GM18858 (cell line): ENCODE measurements at regions not wholly inside any gene's neighbourhood (a gene's known extent, or its start where the extent isn't known, plus 50 kb on each side); places are given as distances from the start of the nearest gene placed in this dataset.

Experiments used
- ATAC-seq: cut with Tn5 transposase; IDR thresholded peaks from one replicate; pipeline ENCODE4 v1.9.1; 2021; ENCODE audit not compliant: unreplicated experiment

DNA sequence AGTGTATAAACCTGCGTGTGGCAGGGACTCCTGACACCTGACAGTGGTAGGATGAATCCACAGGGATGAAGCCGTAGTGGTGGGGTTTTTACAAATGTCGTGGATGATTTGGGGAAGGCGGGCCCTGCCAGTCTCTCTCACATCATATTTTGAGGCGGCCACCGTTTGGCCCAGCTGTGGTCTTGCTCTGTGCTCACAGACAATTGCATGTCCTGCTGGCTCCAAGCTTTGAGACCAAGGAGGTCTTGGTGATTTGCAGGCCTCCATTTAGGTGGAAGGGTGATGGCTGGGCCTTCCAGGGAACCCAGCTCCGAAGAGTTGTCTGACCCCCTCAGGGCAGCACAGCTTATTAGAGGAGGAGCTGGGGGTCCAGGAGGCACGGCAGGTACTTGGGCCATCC, 151.1 kb upstream of the SHH start:
- no peak for ATAC-seq

DNA sequence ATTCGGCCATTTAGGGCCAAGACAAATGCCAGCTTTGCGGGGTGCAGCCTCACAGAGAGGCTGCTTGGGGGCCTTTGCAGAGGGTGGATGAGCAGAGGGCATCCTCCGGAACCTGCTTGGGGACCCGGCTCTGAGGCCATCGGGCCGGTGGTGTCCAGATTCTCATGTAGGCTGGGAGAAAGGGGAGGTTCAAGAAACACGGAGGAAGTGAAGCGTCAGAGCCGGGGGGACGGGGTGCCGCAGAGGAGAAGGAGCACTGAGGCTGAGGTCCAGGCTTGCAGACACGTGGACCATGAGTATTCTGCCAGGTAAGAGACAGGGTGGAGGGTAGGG, 150.7 kb upstream of the SHH start:
- ATAC-seq, result no peak

DNA sequence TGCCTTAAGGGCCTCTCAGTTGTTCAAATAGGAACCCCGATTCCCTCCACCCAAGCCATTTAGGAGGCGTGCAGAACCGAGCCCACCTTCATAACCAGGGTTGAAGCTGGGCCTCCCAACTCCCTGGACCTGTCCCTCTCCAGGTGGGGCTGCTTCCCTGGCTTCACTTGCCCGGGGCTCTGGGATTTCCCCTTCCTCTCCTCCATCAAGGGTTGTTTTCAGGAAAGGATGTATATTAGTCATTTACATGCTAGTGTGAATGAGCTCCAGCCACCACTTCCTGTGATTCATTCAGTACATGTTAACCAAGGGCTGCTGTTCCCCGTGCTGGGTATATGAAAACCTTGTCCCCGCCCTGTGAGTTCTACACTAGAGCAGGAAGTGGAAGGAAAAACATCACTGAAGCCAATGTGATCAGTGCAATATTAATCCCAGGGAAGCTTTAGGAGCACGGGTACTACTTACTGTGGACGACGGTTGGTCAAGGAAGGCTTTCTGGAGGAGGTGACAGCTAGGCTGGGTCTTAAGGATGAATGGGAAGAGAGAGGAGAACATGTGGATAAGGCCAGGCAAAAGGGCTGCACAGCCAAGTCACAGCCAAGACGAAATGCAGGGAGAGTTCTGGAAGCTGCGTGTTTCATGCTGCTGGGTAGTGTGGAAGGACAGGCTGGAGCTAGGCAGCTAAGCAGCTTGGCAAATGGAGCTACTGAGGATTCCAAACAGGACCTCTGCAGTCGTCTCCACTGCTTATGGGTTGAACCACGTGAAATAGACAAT, 150.1 kb upstream of the SHH start:
- ATAC-seq, result no peak

DNA sequence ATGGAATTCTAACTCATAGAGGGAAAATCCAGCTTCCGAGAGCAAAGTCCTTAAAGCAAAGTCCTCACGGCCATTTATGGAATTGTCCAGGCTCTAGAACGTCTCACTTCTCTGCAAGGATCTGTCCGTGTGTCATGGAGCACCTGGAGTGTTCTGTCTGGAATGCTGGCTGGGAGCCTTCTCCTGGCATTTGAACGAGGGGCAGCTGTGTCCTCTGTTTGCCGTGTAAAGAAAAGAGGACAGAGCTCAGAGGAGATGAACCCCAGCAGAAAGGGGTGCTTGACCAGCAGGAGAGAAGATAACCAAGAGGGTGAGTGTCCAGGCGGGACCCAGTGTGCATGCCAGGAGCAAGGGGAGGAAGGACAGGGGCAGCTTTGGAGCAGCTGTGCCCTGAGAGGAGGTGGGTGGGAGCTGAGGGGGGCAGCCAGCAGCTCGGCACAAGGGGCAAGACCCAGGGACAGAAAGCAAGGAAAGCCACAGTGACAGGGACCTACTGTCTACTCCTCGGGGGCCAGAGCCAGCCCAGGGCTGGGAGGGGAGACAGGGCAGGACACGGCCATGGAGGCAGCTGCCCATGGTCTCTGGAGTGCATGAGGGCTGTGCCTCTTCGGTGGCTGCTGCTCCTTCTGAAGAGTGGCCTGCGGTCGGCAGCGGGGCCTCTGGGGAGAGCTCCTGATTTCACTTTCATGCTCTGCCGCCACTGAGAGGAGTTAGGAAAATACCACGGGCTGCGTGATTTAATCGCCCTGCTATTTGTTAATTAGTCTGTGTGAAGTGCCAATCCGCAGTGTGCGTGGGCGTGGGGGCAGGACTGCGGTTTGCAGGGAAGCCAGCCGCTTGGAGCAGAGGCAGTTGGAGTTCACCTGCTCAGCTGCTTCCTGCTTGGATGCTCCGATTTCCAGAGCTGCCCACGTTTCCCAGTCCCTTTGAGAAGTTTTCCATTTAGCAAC, 149.3 kb upstream of the SHH start:
- no peak for ATAC-seq

GRCh38 chr7:155959894-155960293, 147.6 kb upstream of the SHH start:
- ATAC-seq, result no peak

GRCh38 chr7:155956977-155957376, 144.7 kb upstream of the SHH start:
- ATAC-seq, result no peak

DNA sequence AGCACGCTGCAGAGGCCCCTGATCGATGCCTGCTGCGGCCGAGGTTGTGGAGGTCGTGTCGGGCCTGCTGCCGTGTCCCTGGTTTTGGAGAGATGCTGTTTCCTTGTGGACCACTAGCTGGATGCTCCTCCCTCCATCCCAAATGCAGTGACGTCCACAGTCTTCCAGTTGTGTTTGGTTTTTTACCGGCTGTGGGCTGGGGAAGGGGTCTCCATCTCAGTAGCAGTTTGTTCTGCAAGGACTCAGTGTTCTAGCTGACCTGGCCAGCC, 143.0 kb upstream of the SHH start:
- no peak for ATAC-seq

DNA sequence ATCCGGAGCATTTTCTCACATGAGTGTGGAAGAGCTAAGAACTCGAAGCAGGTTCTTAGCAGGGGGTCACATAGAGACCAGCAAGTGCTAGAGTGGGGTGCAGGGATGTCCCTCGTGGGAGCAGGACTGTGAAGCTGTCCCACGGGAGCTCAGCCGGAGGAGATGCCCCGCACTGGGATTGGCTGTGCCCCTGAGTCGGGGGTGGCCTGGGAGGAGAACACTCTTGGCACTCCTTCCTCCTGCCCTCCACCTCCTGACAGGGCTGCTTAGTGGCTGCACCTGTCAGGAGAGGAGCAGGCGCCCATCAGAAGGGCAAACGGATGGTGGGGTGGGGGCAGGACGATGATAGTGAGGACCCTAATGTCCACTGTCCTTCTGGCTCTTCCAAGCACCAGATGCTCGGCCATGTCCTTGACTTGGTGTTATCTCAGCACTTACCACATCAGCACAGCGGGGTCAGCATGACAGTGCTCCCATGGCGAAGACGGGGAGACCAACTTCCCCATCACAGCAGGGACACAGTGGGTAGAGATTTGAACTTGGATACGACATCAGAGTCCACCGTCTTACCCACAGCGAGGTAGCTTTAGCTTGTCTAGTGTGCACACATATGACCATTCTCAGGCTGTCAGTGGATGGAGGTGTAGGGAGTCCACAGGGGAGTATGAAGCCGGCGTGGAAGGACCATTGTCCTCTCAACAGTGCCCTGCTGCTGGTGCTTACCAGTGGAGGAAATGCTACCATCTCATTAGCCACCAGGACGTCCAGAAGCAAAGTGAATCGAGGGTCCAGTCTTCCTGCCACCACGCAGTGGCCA, 142.5 kb upstream of the SHH start:
- no peak for ATAC-seq

GRCh38 chr7:155953781-155954549, 141.7 kb upstream of the SHH start:
- ATAC-seq, result no peak

- no peak for ATAC-seq
Observed at GRCh38 chr7:155953501-155953778, 141.2 kb upstream of the SHH start.

DNA sequence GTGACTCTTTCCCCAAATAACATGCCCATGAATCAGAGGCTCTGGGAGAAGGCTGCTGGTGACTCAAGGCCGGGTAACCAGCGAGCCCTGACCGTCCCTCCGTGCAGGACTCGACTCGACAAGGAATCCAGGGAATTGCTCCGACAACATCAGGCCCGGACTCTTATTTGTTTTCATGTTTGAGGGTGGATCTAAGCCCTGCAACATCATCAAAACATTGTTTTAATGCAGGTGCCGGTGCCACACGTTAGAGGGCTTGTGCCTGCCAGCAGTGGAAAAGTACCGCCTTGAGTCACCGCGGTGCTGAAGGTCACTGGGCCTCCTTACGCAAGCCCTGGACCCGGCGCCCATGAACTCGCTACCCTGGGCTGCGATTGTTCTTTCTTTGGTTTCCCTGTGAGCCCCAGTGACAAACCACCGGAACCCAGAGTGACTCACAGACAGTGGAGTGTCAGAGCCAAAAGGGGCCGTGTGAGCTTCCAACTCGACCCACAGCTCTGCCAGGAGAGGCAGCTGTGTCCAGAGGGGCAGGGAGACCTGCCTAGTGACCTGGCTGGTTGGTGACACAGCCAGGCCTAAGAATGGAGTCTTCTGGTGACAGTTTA, 139.4 kb upstream of the SHH start:
- no peak for ATAC-seq

GRCh38 chr7:155950898-155951553, 138.8 kb upstream of the SHH start:
- ATAC-seq, result no peak

GRCh38 chr7:155948845-155949244, 136.6 kb upstream of the SHH start:
- ATAC-seq, result no peak

- ATAC-seq, result no peak
Observed at GRCh38 chr7:155948423-155948822, 136.2 kb upstream of the SHH start.

DNA sequence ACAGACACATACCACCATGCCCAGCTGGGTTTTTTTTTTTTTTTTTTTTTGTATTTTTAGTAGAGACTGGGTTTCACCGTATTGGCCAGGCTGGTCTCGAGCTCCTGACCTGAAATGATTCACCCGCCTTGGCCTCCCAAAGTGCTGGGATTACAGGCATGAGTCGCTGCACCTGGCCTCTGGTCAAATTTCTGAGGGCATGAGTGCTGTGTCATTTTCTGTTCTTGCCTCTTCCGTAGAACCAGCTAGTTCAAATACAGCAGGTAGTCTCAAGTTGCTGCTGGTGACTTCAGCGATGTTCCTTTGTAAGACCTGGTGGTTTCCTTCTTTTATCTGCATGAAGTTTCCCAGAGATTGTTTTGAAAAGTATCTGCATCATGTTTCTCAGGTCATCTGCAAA, 134.8 kb upstream of the SHH start:
- no peak for ATAC-seq

- no peak for ATAC-seq
Observed at GRCh38 chr7:155945670-155946325, 133.5 kb upstream of the SHH start.

DNA sequence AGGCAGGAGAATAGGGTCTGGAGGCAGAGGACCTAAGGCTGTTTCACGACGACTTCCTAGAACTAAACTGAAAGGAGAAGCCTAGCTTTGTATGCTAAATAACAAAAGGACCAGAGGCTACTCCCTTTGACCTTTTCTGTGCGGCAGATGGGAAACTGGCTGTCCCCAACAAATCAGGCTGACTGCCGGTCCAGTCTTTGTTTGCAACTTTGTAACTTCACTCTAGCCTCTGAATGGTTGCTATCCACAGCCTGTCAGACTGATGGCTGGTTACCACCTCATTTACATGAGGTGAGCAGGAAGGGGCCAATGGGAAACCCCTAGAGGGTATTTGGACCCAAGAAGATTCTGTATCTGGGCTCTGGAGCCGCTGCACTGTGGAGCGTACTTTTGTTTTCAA, 132.6 kb upstream of the SHH start:
- ATAC-seq, result no peak

DNA sequence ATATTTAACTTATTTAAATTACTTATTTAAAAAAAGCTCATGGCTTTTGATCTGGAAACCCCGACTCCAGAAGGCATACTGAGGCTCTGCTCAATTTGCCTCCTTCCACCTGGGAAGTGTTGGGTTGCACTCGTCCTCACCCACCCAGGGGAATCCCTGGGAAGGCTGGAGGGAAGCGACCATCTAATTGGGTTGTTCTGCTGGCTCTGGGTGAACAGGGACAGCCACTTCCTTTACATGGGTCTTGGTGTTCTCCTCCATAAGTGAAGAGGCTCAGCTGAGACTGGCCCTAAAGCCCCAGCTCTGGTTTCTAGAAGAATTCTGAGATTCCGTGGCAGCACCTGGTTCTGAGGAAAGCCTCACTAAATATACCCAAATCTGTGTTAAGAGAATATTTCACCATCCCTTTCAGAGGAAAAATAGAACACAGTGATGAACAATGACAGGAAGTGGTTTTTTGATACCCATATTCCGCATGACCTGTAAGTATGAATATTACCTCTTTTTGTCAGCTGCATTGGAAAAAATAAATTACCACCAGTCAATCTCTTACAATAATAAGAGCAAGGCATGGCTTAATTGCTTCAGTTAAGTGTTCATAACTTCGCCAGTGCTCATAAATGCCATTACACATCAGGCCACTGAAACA, 131.1 kb upstream of the SHH start:
- no peak for ATAC-seq

DNA sequence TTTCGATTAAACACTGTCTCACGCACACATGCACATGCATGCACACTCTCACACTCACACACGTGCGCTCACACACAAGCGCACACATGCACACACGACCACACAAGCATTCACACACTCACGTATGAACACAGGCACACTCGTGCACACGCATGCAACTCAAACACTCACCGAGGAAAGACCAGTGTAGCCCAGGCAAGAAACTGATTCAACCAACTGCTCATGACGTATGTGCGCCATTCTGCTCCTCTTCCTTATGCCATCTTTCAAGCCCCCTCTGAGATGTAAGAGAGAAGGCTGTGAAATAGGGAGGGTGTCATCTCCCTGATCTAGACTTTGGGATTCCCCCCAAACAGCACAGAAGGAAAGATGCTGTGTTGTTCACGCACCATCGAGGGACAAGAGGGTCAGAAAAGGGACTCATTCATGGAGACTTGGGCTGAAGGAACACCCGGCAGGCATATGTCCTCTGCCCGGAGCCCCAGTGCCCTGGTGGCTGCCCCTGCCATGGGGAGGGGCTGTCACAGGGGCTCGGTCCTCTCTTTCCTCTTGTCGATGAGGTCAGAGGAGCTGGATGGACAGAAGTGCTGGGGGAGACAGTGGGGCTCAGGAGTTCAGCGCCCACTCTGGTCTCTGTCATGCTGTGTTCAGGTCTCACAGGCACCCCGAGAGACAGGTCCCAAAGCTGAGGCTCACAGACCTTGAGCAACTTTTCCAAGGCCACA, 130.1 kb upstream of the SHH start:
- ATAC-seq, result no peak
